ENCODE measurements at regions not wholly inside any gene's neighbourhood (a gene's known extent, or its start where the extent isn't known, plus 50 kb on each side); places are given as distances from the start of the nearest gene placed in this dataset.

DNA sequence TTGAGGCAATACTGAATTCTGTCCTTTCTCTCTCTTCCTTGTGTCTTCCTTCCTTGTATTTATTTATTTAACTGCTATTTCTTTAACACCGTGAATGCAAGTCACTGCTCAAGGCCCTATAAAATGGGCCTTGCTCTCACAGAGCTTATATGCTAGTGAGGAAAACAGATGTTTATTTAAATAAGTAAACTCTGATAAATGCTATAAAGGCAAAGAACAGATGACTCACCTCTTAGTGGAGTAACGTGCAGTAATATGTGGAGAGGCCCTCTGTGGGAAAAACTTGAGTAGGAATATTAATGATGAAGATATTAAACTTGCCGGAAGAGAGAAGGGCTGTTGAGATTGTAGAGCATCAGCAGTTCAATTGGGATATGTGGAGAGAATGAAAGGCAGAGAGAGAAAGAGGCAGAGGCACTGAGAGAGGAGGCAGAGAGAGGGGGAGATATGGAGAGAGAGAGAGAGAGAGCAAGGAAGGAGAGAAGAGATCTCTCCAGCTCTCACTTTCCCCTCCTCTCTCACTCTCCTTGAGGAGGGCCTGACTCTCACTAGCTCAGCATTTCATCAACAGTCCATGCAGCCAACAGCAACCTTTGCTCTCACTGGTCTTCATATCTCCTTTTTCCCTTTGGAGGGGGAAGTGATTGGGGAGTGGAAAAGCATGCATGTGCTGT, 322.2 kb downstream of the LMX1A start:
- H3K27ac Mint-ChIP-seq: no peak overlapping the region

DNA sequence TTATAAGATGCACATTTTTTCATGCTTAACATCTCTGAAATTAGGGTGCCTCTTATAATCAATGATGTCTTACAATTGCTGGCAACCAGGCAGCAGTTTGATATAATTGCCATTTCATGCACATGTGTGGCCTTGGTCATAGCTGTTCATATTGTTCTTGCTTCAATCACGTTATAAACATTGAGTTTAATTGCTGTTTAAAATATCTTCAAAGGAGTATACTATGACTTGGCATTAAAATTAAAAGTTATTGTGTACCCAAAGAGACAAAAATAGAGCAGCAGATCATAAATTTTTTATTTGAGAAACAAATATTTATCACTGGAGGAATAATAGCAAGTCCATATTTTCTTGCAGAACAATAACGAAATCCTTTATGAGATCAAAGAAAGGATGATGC, 325.5 kb downstream of the LMX1A start:
- no peak overlapping the region for H3K4me3 Mint-ChIP-seq
- H3K27me3 Mint-ChIP-seq: no peaks in the 10 kb centered on the region
- DNase-seq: no peak
- no peak overlapping the region for H3K27ac Mint-ChIP-seq
- POLR2A ChIA-PET: no interaction called here
- CTCF ChIA-PET: no interaction called here
- peaks cover 0 to 8% (median 2%) of the 10 kb centered on the region in 5 donors for H3K9me3 Mint-ChIP-seq
- no peak overlapping the region for H3K27ac ChIP-seq (ENCODE audit: low read depth, low read length)
- no peaks in the 10 kb centered on the region for H3K4me1 ChIP-seq (ENCODE audit: insufficient read depth, low read length)
- H3K36me3 ChIP-seq (ENCODE audit: insufficient read depth, low read length): no peaks in the 10 kb centered on the region
- no peak overlapping the region for H3K4me3 ChIP-seq (ENCODE audit: low read length)
- no peaks in the 10 kb centered on the region for H3K36me3 Mint-ChIP-seq
- H3K4me1 Mint-ChIP-seq: no peaks in the 10 kb centered on the region
- H3K9me3 ChIP-seq (ENCODE audit: low read length): no peaks in the 10 kb centered on the region
- no peaks in the 10 kb centered on the region for H3K27me3 ChIP-seq (ENCODE audit: insufficient read depth, low read length, poor library complexity, severe bottlenecking)

More for the DNA sequence above, 322.2 kb downstream of the LMX1A start:
- no peaks in the 10 kb centered on the region for H3K4me1 Mint-ChIP-seq
- ChIA-PET POLR2A (no interaction called here), CTCF (no interaction called here)
- peaks cover 0 to 8% (median 0%) of the 10 kb centered on the region in 5 donors for H3K9me3 Mint-ChIP-seq
- Histone ChIP-seq H3K27ac (ENCODE audit: low read depth, low read length) (no peak overlapping the region), H3K9me3 (ENCODE audit: low read length) (no peaks in the 10 kb centered on the region), H3K4me3 (ENCODE audit: low read length) (no peak overlapping the region), H3K27me3 (ENCODE audit: insufficient read depth, low read length, poor library complexity, severe bottlenecking) (no peaks in the 10 kb centered on the region), H3K36me3 (ENCODE audit: insufficient read depth, low read length) (no peaks in the 10 kb centered on the region), H3K4me1 (ENCODE audit: insufficient read depth, low read length) (no peaks in the 10 kb centered on the region)
- H3K27me3 Mint-ChIP-seq: no peaks in the 10 kb centered on the region
- no peaks in the 10 kb centered on the region for H3K36me3 Mint-ChIP-seq
- no peak for DNase-seq
- no peak overlapping the region for H3K4me3 Mint-ChIP-seq

DNA sequence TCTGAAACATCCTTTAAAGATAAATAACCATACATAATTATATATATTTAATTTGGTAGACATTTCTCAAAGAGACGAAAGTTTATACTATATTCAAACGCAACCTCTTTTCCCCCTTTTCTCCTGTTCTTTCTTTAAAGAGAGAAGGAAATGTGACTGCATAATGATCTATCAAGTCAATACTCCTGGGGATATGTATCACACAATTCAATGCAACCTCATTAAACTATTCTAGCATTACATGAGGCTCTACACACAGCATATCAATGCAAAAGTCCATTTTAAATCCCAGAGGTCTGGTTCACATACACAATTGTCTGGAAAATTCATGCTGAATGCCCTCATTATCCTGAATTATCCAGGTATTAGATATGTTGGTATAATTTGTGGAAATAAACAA, 330.7 kb downstream of the LMX1A start:
- POLR2A ChIA-PET: no interaction called here
- no peak for DNase-seq
- H3K27me3 ChIP-seq (ENCODE audit: insufficient read depth, low read length, poor library complexity, severe bottlenecking): no peaks in the 10 kb centered on the region
- H3K36me3 Mint-ChIP-seq: no peaks in the 10 kb centered on the region
- no peaks in the 10 kb centered on the region for H3K27me3 Mint-ChIP-seq
- H3K36me3 ChIP-seq (ENCODE audit: insufficient read depth, low read length): no peaks in the 10 kb centered on the region
- peaks cover 3 to 15% (median 9%) of the 10 kb centered on the region in 5 donors for H3K9me3 Mint-ChIP-seq
- H3K4me1 Mint-ChIP-seq: no peaks in the 10 kb centered on the region
- no peaks in the 10 kb centered on the region for H3K4me1 ChIP-seq (ENCODE audit: insufficient read depth, low read length)
- CTCF ChIA-PET: no interaction called here
- H3K27ac Mint-ChIP-seq: no peak overlapping the region
- H3K4me3 ChIP-seq (ENCODE audit: low read length): no peak overlapping the region
- H3K9me3 ChIP-seq (ENCODE audit: low read length): no peaks in the 10 kb centered on the region
- no peak overlapping the region for H3K27ac ChIP-seq (ENCODE audit: low read depth, low read length)
- no peak overlapping the region for H3K4me3 Mint-ChIP-seq

DNA sequence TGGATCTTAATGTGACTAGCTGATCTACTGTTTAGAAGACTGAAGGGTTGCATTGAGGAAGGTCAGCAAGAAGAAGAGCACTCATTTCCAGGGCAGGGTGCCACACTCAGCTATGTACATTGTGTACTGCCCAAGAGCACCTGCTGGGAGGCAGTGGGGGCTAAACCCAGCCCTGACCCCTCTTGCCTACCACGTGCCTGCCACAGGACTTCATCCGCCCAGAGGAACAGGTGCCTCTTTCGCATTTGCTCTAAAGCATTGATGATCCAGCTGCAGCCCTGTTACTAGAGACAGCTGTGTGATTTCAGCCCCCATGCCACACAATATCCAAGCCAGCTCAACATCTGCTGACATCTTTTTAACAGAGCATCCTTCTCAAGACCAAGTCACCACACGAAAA, 341.8 kb downstream of the LMX1A start:
- no peaks in the 10 kb centered on the region for H3K36me3 ChIP-seq (ENCODE audit: insufficient read depth, low read length)
- no peaks in the 10 kb centered on the region for H3K4me1 ChIP-seq (ENCODE audit: insufficient read depth, low read length)
- no peaks in the 10 kb centered on the region for H3K27me3 ChIP-seq (ENCODE audit: insufficient read depth, low read length, poor library complexity, severe bottlenecking)
- no peak overlapping the region for H3K4me3 ChIP-seq (ENCODE audit: low read length)
- Mint-ChIP-seq H3K4me1 (no peaks in the 10 kb centered on the region), H3K27ac (no peak overlapping the region), H3K9me3 (peaks cover 6 to 16% (median 7%) of the 10 kb centered on the region in 5 donors), H3K4me3 (no peak overlapping the region), H3K36me3 (no peaks in the 10 kb centered on the region), H3K27me3 (no peaks in the 10 kb centered on the region)
- H3K9me3 ChIP-seq (ENCODE audit: low read length): no peaks in the 10 kb centered on the region
- ChIA-PET CTCF (no interaction called here), POLR2A (no interaction called here)
- no peak overlapping the region for H3K27ac ChIP-seq (ENCODE audit: low read depth, low read length)
- DNase-seq: no peak

DNA sequence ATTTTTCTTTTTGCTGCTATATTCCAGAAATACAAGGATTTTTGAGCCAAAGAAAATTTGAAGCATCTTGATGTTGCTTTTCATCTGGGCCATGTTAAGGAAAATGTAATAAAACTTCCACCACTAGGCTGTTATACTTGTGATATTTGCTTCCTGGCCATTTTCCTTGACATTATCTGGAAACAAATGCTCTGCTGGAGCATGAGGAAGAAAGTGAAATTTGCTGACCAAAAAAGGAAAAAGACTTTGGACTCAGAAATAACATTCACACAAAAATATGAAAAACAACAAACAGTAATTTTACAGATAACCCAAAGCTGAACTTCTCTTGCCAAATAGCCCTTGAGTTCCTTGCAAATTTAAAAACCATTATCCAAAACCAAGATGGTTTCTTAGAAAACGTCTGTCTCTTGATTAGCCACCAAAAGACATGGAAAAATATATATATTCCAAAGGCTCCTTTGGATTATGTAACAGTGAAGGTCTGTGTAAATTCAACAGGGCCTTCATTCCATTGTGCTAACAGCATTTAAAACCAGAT, 344.5 kb downstream of the LMX1A start:
- Mint-ChIP-seq H3K36me3 (no peaks in the 10 kb centered on the region), H3K9me3 (peaks cover 0 to 6% (median 2%) of the 10 kb centered on the region in 5 donors), H3K4me1 (no peaks in the 10 kb centered on the region), H3K27ac (no peak overlapping the region), H3K4me3 (no peak overlapping the region), H3K27me3 (no peaks in the 10 kb centered on the region)
- ChIA-PET POLR2A (no interaction called here), CTCF (no interaction called here)
- DNase-seq: no peak
- Histone ChIP-seq H3K36me3 (ENCODE audit: insufficient read depth, low read length) (no peaks in the 10 kb centered on the region), H3K27me3 (ENCODE audit: insufficient read depth, low read length, poor library complexity, severe bottlenecking) (no peaks in the 10 kb centered on the region), H3K9me3 (ENCODE audit: low read length) (no peaks in the 10 kb centered on the region), H3K27ac (ENCODE audit: low read depth, low read length) (no peak overlapping the region), H3K4me3 (ENCODE audit: low read length) (no peak overlapping the region), H3K4me1 (ENCODE audit: insufficient read depth, low read length) (no peaks in the 10 kb centered on the region)

DNA sequence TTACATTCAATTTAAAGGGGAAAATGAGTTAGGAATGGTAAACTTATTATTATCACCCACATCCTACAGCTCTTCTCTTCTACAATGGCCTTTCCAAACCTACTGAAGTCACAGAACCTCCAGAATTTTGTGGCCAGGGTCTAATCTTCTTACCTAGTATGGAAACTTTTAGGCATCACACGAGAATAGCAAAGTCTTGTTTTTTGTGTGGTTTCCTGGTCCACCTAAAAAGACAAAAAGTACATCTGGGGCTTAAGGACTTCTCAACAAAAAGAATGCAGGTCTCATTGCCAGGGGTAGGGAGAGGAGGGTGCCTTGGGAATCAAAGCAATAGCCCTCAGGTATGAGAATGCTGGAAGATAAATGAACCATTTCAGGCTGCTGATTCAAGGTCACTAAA, 345.3 kb downstream of the LMX1A start:
- H3K4me1 Mint-ChIP-seq: no peaks in the 10 kb centered on the region
- peaks cover 0 to 6% (median 0%) of the 10 kb centered on the region in 5 donors for H3K9me3 Mint-ChIP-seq
- Histone ChIP-seq H3K27me3 (ENCODE audit: insufficient read depth, low read length, poor library complexity, severe bottlenecking) (no peaks in the 10 kb centered on the region), H3K9me3 (ENCODE audit: low read length) (no peaks in the 10 kb centered on the region), H3K27ac (ENCODE audit: low read depth, low read length) (no peak overlapping the region), H3K4me1 (ENCODE audit: insufficient read depth, low read length) (no peaks in the 10 kb centered on the region), H3K4me3 (ENCODE audit: low read length) (no peak overlapping the region), H3K36me3 (ENCODE audit: insufficient read depth, low read length) (no peaks in the 10 kb centered on the region)
- H3K36me3 Mint-ChIP-seq: no peaks in the 10 kb centered on the region
- ChIA-PET CTCF (no interaction called here), POLR2A (no interaction called here)
- no peak overlapping the region for H3K27ac Mint-ChIP-seq
- DNase-seq: no peak
- no peak overlapping the region for H3K4me3 Mint-ChIP-seq
- no peaks in the 10 kb centered on the region for H3K27me3 Mint-ChIP-seq

GRCh38 chr1:165010418-165011070, 346.0 kb downstream of the LMX1A start:
- Mint-ChIP-seq H3K4me3 (no peak overlapping the region), H3K27me3 (no peaks in the 10 kb centered on the region), H3K36me3 (no peaks in the 10 kb centered on the region), H3K9me3 (peaks cover 0 to 6% (median 0%) of the 10 kb centered on the region in 5 donors), H3K4me1 (no peaks in the 10 kb centered on the region), H3K27ac (no peak overlapping the region)
- CTCF ChIA-PET: no interaction called here
- no peak overlapping the region for H3K4me3 ChIP-seq (ENCODE audit: low read length)
- H3K36me3 ChIP-seq (ENCODE audit: insufficient read depth, low read length): no peaks in the 10 kb centered on the region
- H3K4me1 ChIP-seq (ENCODE audit: insufficient read depth, low read length): no peaks in the 10 kb centered on the region
- H3K27ac ChIP-seq (ENCODE audit: low read depth, low read length): no peak overlapping the region
- H3K27me3 ChIP-seq (ENCODE audit: insufficient read depth, low read length, poor library complexity, severe bottlenecking): no peaks in the 10 kb centered on the region
- no peak for DNase-seq
- H3K9me3 ChIP-seq (ENCODE audit: low read length): no peaks in the 10 kb centered on the region
- POLR2A ChIA-PET: no interaction called here

- Mint-ChIP-seq H3K27ac (no peak overlapping the region), H3K27me3 (no peaks in the 10 kb centered on the region)
These were observed 349.7 kb downstream of the LMX1A start for GRCh38 chr1:165006831-165007230.

More at GRCh38 chr1:165006831-165007230, 349.7 kb downstream of the LMX1A start:
- ChIA-PET CTCF (interaction anchor here (1.5 kb wide), 1 partner anchor 15 kb away, joined by 3 read pairs; no protein-coding TSS in a partner anchor), POLR2A (no interaction called here)
- no peak for DNase-seq
- Histone ChIP-seq H3K4me3 (ENCODE audit: low read length) (no peak overlapping the region), H3K4me1 (ENCODE audit: insufficient read depth, low read length) (no peaks in the 10 kb centered on the region), H3K9me3 (ENCODE audit: low read length) (no peaks in the 10 kb centered on the region), H3K27me3 (ENCODE audit: insufficient read depth, low read length, poor library complexity, severe bottlenecking) (no peaks in the 10 kb centered on the region), H3K27ac (ENCODE audit: low read depth, low read length) (no peak overlapping the region), H3K36me3 (ENCODE audit: insufficient read depth, low read length) (no peaks in the 10 kb centered on the region)
- no peaks in the 10 kb centered on the region for H3K4me1 Mint-ChIP-seq
- no peak overlapping the region for H3K4me3 Mint-ChIP-seq
- H3K36me3 Mint-ChIP-seq: no peaks in the 10 kb centered on the region
- H3K9me3 Mint-ChIP-seq: peaks cover 0 to 3% (median 0%) of the 10 kb centered on the region in 5 donors
